GM23338 (cell line): ENCODE measurements at regions not wholly inside any gene's neighbourhood (a gene's known extent, or its start where the extent isn't known, plus 50 kb on each side); places are given as distances from the start of the nearest gene placed in this dataset.

ENCODE experiments used
- ATAC-seq: fragments of 200-7000 bp; cut with Tn5 transposase; 3 replicates; pipeline ENCODE4 v1.9.1; 2020
- DNase-seq: peaks from one replicate; pipeline ENCODE4 v3.0.0-alpha.2; 2015; ENCODE audit warnings: low spot score
- H2AFZ ChIP-seq: fragments of 200-600 bp; sonication (generic); 2 replicates; pipeline ENCODE4 v1.8.0; 2016; ENCODE audit warnings: antibody characterized with exemption, mild to moderate bottlenecking, moderate library complexity
- H3F3A ChIP-seq: fragments of 200-600 bp; sonication (generic); replicated peaks from 2 replicates; pipeline ENCODE4 v1.8.0; 2017; ENCODE audit warnings: antibody characterized with exemption, mixed run types, low read depth
- H3K27ac ChIP-seq: fragments of 200-600 bp; sonication (generic); 2 replicates; pipeline ENCODE4 v1.6.1; 2016; ENCODE audit warnings: low read depth
- H3K27me3 ChIP-seq: fragments of 200-600 bp; sonication (generic); 2 replicates; pipeline ENCODE4 v1.8.0; 2016; ENCODE audit warnings: mild to moderate bottlenecking, mixed run types, moderate library complexity; ENCODE audit not compliant: insufficient read depth
- H3K36me3 ChIP-seq: fragments of 200-600 bp; sonication (generic); 2 replicates; pipeline ENCODE4 v1.8.0; 2016; ENCODE audit warnings: mild to moderate bottlenecking; ENCODE audit not compliant: insufficient read depth
- H3K4me1 ChIP-seq: fragments of 200-600 bp; sonication (generic); 2 replicates; pipeline ENCODE4 v1.8.0; 2016; ENCODE audit warnings: mild to moderate bottlenecking, moderate library complexity; ENCODE audit not compliant: insufficient read depth
- H3K4me2 ChIP-seq: fragments of 200-600 bp; sonication (generic); 2 replicates; pipeline ENCODE4 v1.7.1; 2017; ENCODE audit warnings: mixed run types
- H3K4me3 ChIP-seq: fragments of 200-600 bp; sonication (generic); 2 replicates; pipeline ENCODE4 v1.6.1; 2016; ENCODE audit warnings: mixed run types
- H3K79me2 ChIP-seq: fragments of 200-600 bp; sonication (generic); replicated peaks from 2 replicates; pipeline ENCODE4 v1.8.0; 2017; ENCODE audit warnings: mild to moderate bottlenecking; ENCODE audit not compliant: insufficient read depth
- H3K9me2 ChIP-seq: fragments of 200-600 bp; sonication (generic); 2 replicates; pipeline ENCODE4 v1.8.0; 2017; ENCODE audit not compliant: insufficient read depth
- H4K20me1 ChIP-seq: fragments of 200-600 bp; sonication (generic); replicated peaks from 2 replicates; pipeline ENCODE4 v1.8.0; 2017; ENCODE audit warnings: mild to moderate bottlenecking; ENCODE audit not compliant: insufficient read depth
- H3K27ac Mint-ChIP-seq: 2 replicates; pipeline ENCODE4 v1.8.0; 2020; ENCODE audit warnings: inconsistent platforms, mild to moderate bottlenecking, moderate library complexity, mixed read lengths
- H3K27me3 Mint-ChIP-seq: 3 replicates; pipeline ENCODE4 v1.8.0; 2022; ENCODE audit warnings: low read depth, mild to moderate bottlenecking, moderate library complexity, mixed read lengths, inconsistent platforms; ENCODE audit not compliant: insufficient read depth, poor library complexity
- H3K36me3 Mint-ChIP-seq: 3 replicates; pipeline ENCODE4 v1.8.0; 2021; ENCODE audit warnings: low read depth, mild to moderate bottlenecking, inconsistent platforms, moderate library complexity, mixed read lengths
- H3K4me1 Mint-ChIP-seq: 3 replicates; pipeline ENCODE4 v1.8.0; 2020; ENCODE audit warnings: mild to moderate bottlenecking, inconsistent platforms, mixed read lengths
- H3K4me3 Mint-ChIP-seq: 3 replicates; pipeline ENCODE4 v1.8.0; 2021; ENCODE audit warnings: moderate library complexity, mild to moderate bottlenecking, inconsistent platforms, mixed read lengths
- H3K9me3 Mint-ChIP-seq: 3 replicates; pipeline ENCODE4 v1.8.0; 2020; ENCODE audit warnings: moderate library complexity, mild to moderate bottlenecking, inconsistent platforms, mixed read lengths
- CREB1 ChIP-seq: fragments of 250-450 bp; sonication (Bioruptor Pico); IDR thresholded peaks from 2 replicates; pipeline ENCODE4 v1.5.0; 2020; ENCODE audit warnings: low read depth, mild to moderate bottlenecking, moderate library complexity
- EZH2 ChIP-seq: fragments of 200-600 bp; sonication (generic); IDR thresholded peaks from one replicate; pipeline ENCODE4 v1.8.0; 2017; ENCODE audit warnings: antibody characterized with exemption, mild to moderate bottlenecking, low read depth; ENCODE audit not compliant: unreplicated experiment
- EZH2phosphoT487 ChIP-seq: fragments of 200-600 bp; sonication (generic); IDR thresholded peaks from one replicate; pipeline ENCODE4 v1.8.1; 2018; ENCODE audit warnings: antibody characterized with exemption; ENCODE audit not compliant: unreplicated experiment
- NANOG ChIP-seq: IDR thresholded peaks from 2 replicates; pipeline ENCODE4 v1.6.1; 2016; ENCODE audit warnings: antibody characterized with exemption, borderline replicate concordance
- POLR2AphosphoS5 ChIP-seq: IDR thresholded peaks from 2 replicates; pipeline ENCODE4 v1.6.1; 2016; ENCODE audit warnings: antibody characterized with exemption, low read depth
- STAT1 ChIP-seq: IDR thresholded peaks from one replicate; pipeline ENCODE4 v1.6.1; 2016; ENCODE audit warnings: antibody characterized with exemption; ENCODE audit not compliant: unreplicated experiment
- ZNF331 ChIP-seq: fragments of 250-450 bp; sonication (Bioruptor Pico); IDR thresholded peaks from 2 replicates; pipeline ENCODE4 v1.5.0; 2020; ENCODE audit warnings: low read depth, mild to moderate bottlenecking, moderate library complexity
- TF ChIP-seq, protein P1 (sequence below): IDR thresholded peaks from one replicate; pipeline ENCODE4 v1.6.1; 2018; ENCODE audit warnings: antibody characterized with exemption; ENCODE audit not compliant: unreplicated experiment
- TF ChIP-seq, protein P2 (sequence below): IDR thresholded peaks from 2 replicates; pipeline ENCODE4 v1.6.1; 2016; ENCODE audit warnings: antibody characterized with exemption
- TF ChIP-seq, protein P3 (sequence below), 2 experiments: fragments of 200-600 bp in 1 of 2; sonication (generic) in 1 of 2; conservative IDR thresholded peaks; 2 replicates each; pipeline versions ENCODE4 v1.5.1 to v1.6.1; 2016 to 2017; ENCODE audit warnings: antibody characterized with exemption in 2 of 2, low read depth in 2 of 2, mild to moderate bottlenecking in 2 of 2, moderate library complexity in 1 of 2
- TF ChIP-seq, protein P4 (sequence below): fragments of 250-450 bp; sonication (Bioruptor Pico); IDR thresholded peaks from 2 replicates; pipeline ENCODE4 v1.5.0; 2020; ENCODE audit warnings: mild to moderate bottlenecking, moderate library complexity

DNA sequence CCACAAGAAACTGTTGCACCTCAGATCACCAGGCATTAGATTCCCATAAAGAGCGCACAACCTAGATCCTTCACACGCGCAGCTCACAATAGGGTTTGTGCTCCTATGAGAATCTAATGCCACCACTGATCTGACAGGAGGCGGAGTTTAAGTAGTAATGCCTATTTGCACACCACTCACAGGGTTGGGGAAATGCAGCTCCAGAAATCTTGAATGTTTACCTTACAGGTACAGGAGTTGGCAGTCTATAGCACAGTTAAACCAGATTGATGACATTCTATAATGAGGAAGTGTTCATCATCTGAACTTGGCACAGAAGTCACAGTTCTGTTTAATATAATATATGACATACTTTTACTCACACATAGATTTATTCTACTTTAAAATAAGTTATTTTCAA, 732.2 kb upstream of the ZNF608 start:
- Histone ChIP-seq H3K4me3 (no peak overlapping the region), H4K20me1 (no peaks in the 10 kb centered on the region), H3K9me2 (no peaks in the 10 kb centered on the region), H3K36me3 (no peaks in the 10 kb centered on the region), H3K4me2 (no peak overlapping the region), H3F3A (no peaks in the 10 kb centered on the region), H2AFZ (no peak overlapping the region), H3K4me1 (no peaks in the 10 kb centered on the region), H3K27me3 (no peaks in the 10 kb centered on the region), H3K79me2 (no peaks in the 10 kb centered on the region), H3K27ac (no peak overlapping the region)
- Mint-ChIP-seq H3K4me1 (no peaks in the 10 kb centered on the region), H3K27me3 (no peaks in the 10 kb centered on the region), H3K9me3 (no peaks in the 10 kb centered on the region), H3K4me3 (no peak overlapping the region), H3K36me3 (no peaks in the 10 kb centered on the region), H3K27ac (no peak overlapping the region)
- DNase-seq (no peak), ATAC-seq (no peak)
- TF ChIP-seq, protein P1, sequence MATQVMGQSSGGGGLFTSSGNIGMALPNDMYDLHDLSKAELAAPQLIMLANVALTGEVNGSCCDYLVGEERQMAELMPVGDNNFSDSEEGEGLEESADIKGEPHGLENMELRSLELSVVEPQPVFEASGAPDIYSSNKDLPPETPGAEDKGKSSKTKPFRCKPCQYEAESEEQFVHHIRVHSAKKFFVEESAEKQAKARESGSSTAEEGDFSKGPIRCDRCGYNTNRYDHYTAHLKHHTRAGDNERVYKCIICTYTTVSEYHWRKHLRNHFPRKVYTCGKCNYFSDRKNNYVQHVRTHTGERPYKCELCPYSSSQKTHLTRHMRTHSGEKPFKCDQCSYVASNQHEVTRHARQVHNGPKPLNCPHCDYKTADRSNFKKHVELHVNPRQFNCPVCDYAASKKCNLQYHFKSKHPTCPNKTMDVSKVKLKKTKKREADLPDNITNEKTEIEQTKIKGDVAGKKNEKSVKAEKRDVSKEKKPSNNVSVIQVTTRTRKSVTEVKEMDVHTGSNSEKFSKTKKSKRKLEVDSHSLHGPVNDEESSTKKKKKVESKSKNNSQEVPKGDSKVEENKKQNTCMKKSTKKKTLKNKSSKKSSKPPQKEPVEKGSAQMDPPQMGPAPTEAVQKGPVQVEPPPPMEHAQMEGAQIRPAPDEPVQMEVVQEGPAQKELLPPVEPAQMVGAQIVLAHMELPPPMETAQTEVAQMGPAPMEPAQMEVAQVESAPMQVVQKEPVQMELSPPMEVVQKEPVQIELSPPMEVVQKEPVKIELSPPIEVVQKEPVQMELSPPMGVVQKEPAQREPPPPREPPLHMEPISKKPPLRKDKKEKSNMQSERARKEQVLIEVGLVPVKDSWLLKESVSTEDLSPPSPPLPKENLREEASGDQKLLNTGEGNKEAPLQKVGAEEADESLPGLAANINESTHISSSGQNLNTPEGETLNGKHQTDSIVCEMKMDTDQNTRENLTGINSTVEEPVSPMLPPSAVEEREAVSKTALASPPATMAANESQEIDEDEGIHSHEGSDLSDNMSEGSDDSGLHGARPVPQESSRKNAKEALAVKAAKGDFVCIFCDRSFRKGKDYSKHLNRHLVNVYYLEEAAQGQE: no peak
- TF ChIP-seq STAT1 (no peak), POLR2AphosphoS5 (no peak), NANOG (no peak), CREB1 (CRISPR knock-in tag) (no peak), ZNF331 (no peak), EZH2 (no peak), EZH2phosphoT487 (no peak)
- TF ChIP-seq, protein P2, sequence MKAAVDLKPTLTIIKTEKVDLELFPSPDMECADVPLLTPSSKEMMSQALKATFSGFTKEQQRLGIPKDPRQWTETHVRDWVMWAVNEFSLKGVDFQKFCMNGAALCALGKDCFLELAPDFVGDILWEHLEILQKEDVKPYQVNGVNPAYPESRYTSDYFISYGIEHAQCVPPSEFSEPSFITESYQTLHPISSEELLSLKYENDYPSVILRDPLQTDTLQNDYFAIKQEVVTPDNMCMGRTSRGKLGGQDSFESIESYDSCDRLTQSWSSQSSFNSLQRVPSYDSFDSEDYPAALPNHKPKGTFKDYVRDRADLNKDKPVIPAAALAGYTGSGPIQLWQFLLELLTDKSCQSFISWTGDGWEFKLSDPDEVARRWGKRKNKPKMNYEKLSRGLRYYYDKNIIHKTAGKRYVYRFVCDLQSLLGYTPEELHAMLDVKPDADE: no peak
- TF ChIP-seq, protein P3, sequence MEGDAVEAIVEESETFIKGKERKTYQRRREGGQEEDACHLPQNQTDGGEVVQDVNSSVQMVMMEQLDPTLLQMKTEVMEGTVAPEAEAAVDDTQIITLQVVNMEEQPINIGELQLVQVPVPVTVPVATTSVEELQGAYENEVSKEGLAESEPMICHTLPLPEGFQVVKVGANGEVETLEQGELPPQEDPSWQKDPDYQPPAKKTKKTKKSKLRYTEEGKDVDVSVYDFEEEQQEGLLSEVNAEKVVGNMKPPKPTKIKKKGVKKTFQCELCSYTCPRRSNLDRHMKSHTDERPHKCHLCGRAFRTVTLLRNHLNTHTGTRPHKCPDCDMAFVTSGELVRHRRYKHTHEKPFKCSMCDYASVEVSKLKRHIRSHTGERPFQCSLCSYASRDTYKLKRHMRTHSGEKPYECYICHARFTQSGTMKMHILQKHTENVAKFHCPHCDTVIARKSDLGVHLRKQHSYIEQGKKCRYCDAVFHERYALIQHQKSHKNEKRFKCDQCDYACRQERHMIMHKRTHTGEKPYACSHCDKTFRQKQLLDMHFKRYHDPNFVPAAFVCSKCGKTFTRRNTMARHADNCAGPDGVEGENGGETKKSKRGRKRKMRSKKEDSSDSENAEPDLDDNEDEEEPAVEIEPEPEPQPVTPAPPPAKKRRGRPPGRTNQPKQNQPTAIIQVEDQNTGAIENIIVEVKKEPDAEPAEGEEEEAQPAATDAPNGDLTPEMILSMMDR (conservative IDR thresholded peaks at IDR 0.05; ENCODE audit: low read depth in 2 of 2): no peak
- TF ChIP-seq, protein P4, sequence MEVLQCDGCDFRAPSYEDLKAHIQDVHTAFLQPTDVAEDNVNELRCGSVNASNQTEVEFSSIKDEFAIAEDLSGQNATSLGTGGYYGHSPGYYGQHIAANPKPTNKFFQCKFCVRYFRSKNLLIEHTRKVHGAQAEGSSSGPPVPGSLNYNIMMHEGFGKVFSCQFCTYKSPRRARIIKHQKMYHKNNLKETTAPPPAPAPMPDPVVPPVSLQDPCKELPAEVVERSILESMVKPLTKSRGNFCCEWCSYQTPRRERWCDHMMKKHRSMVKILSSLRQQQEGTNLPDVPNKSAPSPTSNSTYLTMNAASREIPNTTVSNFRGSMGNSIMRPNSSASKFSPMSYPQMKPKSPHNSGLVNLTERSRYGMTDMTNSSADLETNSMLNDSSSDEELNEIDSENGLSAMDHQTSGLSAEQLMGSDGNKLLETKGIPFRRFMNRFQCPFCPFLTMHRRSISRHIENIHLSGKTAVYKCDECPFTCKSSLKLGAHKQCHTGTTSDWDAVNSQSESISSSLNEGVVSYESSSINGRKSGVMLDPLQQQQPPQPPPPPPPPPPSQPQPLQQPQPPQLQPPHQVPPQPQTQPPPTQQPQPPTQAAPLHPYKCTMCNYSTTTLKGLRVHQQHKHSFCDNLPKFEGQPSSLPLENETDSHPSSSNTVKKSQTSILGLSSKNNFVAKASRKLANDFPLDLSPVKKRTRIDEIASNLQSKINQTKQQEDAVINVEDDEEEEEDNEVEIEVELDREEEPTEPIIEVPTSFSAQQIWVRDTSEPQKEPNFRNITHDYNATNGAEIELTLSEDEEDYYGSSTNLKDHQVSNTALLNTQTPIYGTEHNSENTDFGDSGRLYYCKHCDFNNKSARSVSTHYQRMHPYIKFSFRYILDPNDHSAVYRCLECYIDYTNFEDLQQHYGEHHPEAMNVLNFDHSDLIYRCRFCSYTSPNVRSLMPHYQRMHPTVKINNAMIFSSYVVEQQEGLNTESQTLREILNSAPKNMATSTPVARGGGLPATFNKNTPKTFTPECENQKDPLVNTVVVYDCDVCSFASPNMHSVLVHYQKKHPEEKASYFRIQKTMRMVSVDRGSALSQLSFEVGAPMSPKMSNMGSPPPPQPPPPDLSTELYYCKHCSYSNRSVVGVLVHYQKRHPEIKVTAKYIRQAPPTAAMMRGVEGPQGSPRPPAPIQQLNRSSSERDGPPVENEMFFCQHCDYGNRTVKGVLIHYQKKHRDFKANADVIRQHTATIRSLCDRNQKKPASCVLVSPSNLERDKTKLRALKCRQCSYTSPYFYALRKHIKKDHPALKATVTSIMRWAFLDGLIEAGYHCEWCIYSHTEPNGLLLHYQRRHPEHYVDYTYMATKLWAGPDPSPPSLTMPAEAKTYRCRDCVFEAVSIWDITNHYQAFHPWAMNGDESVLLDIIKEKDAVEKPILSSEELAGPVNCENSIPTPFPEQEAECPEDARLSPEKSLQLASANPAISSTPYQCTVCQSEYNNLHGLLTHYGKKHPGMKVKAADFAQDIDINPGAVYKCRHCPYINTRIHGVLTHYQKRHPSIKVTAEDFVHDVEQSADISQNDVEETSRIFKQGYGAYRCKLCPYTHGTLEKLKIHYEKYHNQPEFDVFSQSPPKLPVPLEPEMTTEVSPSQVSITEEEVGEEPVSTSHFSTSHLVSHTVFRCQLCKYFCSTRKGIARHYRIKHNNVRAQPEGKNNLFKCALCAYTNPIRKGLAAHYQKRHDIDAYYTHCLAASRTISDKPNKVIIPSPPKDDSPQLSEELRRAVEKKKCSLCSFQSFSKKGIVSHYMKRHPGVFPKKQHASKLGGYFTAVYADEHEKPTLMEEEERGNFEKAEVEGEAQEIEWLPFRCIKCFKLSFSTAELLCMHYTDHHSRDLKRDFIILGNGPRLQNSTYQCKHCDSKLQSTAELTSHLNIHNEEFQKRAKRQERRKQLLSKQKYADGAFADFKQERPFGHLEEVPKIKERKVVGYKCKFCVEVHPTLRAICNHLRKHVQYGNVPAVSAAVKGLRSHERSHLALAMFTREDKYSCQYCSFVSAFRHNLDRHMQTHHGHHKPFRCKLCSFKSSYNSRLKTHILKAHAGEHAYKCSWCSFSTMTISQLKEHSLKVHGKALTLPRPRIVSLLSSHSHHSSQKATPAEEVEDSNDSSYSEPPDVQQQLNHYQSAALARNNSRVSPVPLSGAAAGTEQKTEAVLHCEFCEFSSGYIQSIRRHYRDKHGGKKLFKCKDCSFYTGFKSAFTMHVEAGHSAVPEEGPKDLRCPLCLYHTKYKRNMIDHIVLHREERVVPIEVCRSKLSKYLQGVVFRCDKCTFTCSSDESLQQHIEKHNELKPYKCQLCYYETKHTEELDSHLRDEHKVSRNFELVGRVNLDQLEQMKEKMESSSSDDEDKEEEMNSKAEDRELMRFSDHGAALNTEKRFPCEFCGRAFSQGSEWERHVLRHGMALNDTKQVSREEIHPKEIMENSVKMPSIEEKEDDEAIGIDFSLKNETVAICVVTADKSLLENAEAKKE (CRISPR knock-in tag): no peak
